Lung (tissue), 11 donors: ENCODE measurements at regions not wholly inside any gene's neighbourhood (a gene's known extent, or its start where the extent isn't known, plus 50 kb on each side); places are given as distances from the start of the nearest gene placed in this dataset.

Experiments used
- ATAC-seq: fragments of 200-7000 bp; cut with Tn5 transposase; one replicate; pipeline ENCODE4 v1.9.1; 2020; ENCODE audit warnings: moderate number of reproducible peaks; ENCODE audit not compliant: insufficient read depth, low FRiP score
- DNase-seq, 3 donors: peaks; one replicate each; pipeline ENCODE4 v3.0.0-alpha.2; 2013 to 2017
- H3K27ac ChIP-seq, 2 donors: one replicate each; pipeline ENCODE4 v1.5.1; 2013; ENCODE audit warnings: mild to moderate bottlenecking in 2 of 2, moderate library complexity in 2 of 2, control low read depth in 1 of 2, inconsistent platforms in 1 of 2, low read depth in 1 of 2, low read length in 1 of 2
- H3K27me3 ChIP-seq, 3 donors: one replicate each; pipeline ENCODE4 v1.5.1; 2013; ENCODE audit warnings: low read length in 2 of 3; ENCODE audit not compliant: control insufficient read depth in 3 of 3, insufficient read depth in 3 of 3
- H3K36me3 ChIP-seq, 4 donors: one replicate each; pipeline ENCODE4 v1.5.1; 2013; ENCODE audit warnings: low read length in 4 of 4, mild to moderate bottlenecking in 1 of 4, moderate library complexity in 1 of 4; ENCODE audit not compliant: control insufficient read depth in 4 of 4, insufficient read depth in 4 of 4
- H3K4me1 ChIP-seq, 5 donors: one replicate each; pipeline ENCODE4 v1.5.1; 2013; ENCODE audit warnings: low read length in 5 of 5, mild to moderate bottlenecking in 2 of 5, moderate library complexity in 1 of 5; ENCODE audit not compliant: control insufficient read depth in 5 of 5, insufficient read depth in 5 of 5
- H3K4me3 ChIP-seq: one replicate; pipeline ENCODE4 v1.5.1; 2013; ENCODE audit warnings: mild to moderate bottlenecking, control low read depth, moderate library complexity
- H3K9ac ChIP-seq, 2 donors: one replicate each; pipeline ENCODE4 v1.5.1; 2013; ENCODE audit warnings: low read length in 2 of 2, control low read depth in 1 of 2; ENCODE audit not compliant: insufficient read depth in 1 of 2
- H3K9me3 ChIP-seq, 4 donors: one replicate each; pipeline ENCODE4 v1.5.1; 2013; ENCODE audit warnings: low read length in 3 of 4, mild to moderate bottlenecking in 1 of 4, moderate library complexity in 1 of 4; ENCODE audit not compliant: control insufficient read depth in 4 of 4, insufficient read depth in 3 of 4
- CTCF ChIP-seq: IDR thresholded peaks from 2 replicates; pipeline ENCODE4 v1.5.1; 2012; ENCODE audit warnings: mild to moderate bottlenecking; ENCODE audit errors: control extremely low read depth, extremely low read depth
- WGBS, 2 donors: extraction: QIAGEN DNeasy Blood & Tissue Kit; methylation state at CpG; one replicate each; pipeline ENCODE4 v1.1.7; 2013; 5-methylcytosine and 5-hydroxymethylcytosine counted together
- donor health status: control.
- donor health status: control.
- donor health status: Bipolar disorder and iron deficiency.
- donor health status: healthy.
- donor health status: DM: yes; HTN: yes; CAD: no.

GRCh38 chr9:7394002-7394774, 405.4 kb downstream of the DMAC1 start:
- H3K27ac ChIP-seq, result no peak overlapping the region
- no peaks in the 10 kb centered on the region for H3K4me1 ChIP-seq
- ATAC-seq, result no peak
- no peak for TF ChIP-seq CTCF
- DNase-seq, result peak; percentile 20 to 27 (median 27)
- no peak overlapping the region for H3K4me3 ChIP-seq
- no peaks in the 10 kb centered on the region for H3K9me3 ChIP-seq
- H3K9ac ChIP-seq, result no peak overlapping the region
- no peaks in the 10 kb centered on the region for H3K36me3 ChIP-seq
- no peaks in the 10 kb centered on the region for H3K27me3 ChIP-seq
- WGBS, 2 donors, result 72 to 82% methylated on average over 8 of the region's 8 CpGs

GRCh38 chr9:7392148-7392547, 407.4 kb downstream of the DMAC1 start:
- no peak for TF ChIP-seq CTCF
- no peak overlapping the region for H3K27ac ChIP-seq
- no peaks in the 10 kb centered on the region for H3K9me3 ChIP-seq
- H3K27me3 ChIP-seq, result no peaks in the 10 kb centered on the region
- DNase-seq (no peak), ATAC-seq (no peak)
- no peaks in the 10 kb centered on the region for H3K4me1 ChIP-seq
- H3K9ac ChIP-seq, result no peak overlapping the region
- 90 to 91% methylated on average over 3 of the region's 3 CpGs for WGBS, 2 donors
- no peaks in the 10 kb centered on the region for H3K36me3 ChIP-seq
- H3K4me3 ChIP-seq, result no peak overlapping the region

GRCh38 chr9:7388755-7389154, 410.8 kb downstream of the DMAC1 start:
- H3K9me3 ChIP-seq, result no peaks in the 10 kb centered on the region
- ATAC-seq, result no peak
- no peaks in the 10 kb centered on the region for H3K4me1 ChIP-seq

More at GRCh38 chr9:7388755-7389154, 410.8 kb downstream of the DMAC1 start:
- Histone ChIP-seq H3K4me3 (no peak overlapping the region), H3K9ac (no peak overlapping the region), H3K27me3 (no peaks in the 10 kb centered on the region), H3K36me3 (no peaks in the 10 kb centered on the region), H3K27ac (no peak overlapping the region)
- no peak for TF ChIP-seq CTCF
- WGBS, 2 donors, result 90 to 94% methylated on average over 1 of the region's 1 CpG
- no peak for DNase-seq
